RWPE2 (cell line): ENCODE measurements at regions not wholly inside any gene's neighbourhood (a gene's known extent, or its start where the extent isn't known, plus 50 kb on each side); places are given as distances from the start of the nearest gene placed in this dataset.
"Not testable (repeated sequence)": the region's sequence is repeated elsewhere in the genome, so short reads cannot be mapped to it uniquely, and the experiment has no call there.

Experiments
- ATAC-seq: fragments of 200-7000 bp; cut with Tn5 transposase; 3 replicates; pipeline ENCODE4 v1.9.1; 2021; ENCODE audit warnings: low read depth
- DNase-seq: peaks from one replicate; pipeline ENCODE4 v3.0.0-alpha.2; 2020; ENCODE audit warnings: low spot score
- H3K27ac ChIP-seq: fragments of 450-650 bp; 2 replicates; pipeline ENCODE4 v1.5.1; 2017; ENCODE audit warnings: mild to moderate bottlenecking; ENCODE audit not compliant: poor library complexity, severe bottlenecking
- H3K27me3 ChIP-seq: fragments of 250-450 bp; sonication (Bioruptor Pico); 2 replicates; pipeline ENCODE4 v1.5.1; 2021; ENCODE audit warnings: mild to moderate bottlenecking, moderate library complexity; ENCODE audit not compliant: insufficient read depth, poor library complexity, severe bottlenecking
- H3K36me3 ChIP-seq: fragments of 250-450 bp; sonication (Bioruptor Pico); 2 replicates; pipeline ENCODE4 v1.5.1; 2020; ENCODE audit warnings: low read depth, mild to moderate bottlenecking, moderate library complexity
- H3K4me1 ChIP-seq: fragments of 250-450 bp; sonication (Bioruptor Pico); 2 replicates; pipeline ENCODE4 v1.5.1; 2021; ENCODE audit warnings: mild to moderate bottlenecking, moderate library complexity; ENCODE audit not compliant: insufficient read depth, poor library complexity, severe bottlenecking
- H3K4me3 ChIP-seq: fragments of 250-450 bp; sonication (Bioruptor Pico); 2 replicates; pipeline ENCODE4 v1.5.1; 2021; ENCODE audit warnings: mild to moderate bottlenecking, moderate library complexity; ENCODE audit not compliant: severe bottlenecking
- H3K9me3 ChIP-seq: fragments of 250-450 bp; sonication (Bioruptor Pico); 2 replicates; pipeline ENCODE4 v1.5.1; 2021; ENCODE audit warnings: mild to moderate bottlenecking, moderate library complexity; ENCODE audit not compliant: severe bottlenecking
- CTCF ChIP-seq: fragments of 450-650 bp; IDR thresholded peaks from one replicate; pipeline ENCODE4 v1.5.1; 2017; ENCODE audit warnings: mild to moderate bottlenecking, moderate library complexity; ENCODE audit not compliant: poor library complexity, severe bottlenecking

GRCh38 chr4:62601737-62602136, 1401.6 kb downstream of the ADGRL3 start:
- Histone ChIP-seq H3K36me3 (no peaks in the 10 kb centered on the region), H3K4me1 (no peaks in the 10 kb centered on the region), H3K9me3 (no peaks in the 10 kb centered on the region), H3K27ac (no peak overlapping the region), H3K4me3 (no peak overlapping the region), H3K27me3 (no peaks in the 10 kb centered on the region)
- no peak for TF ChIP-seq CTCF
- no peak for ATAC-seq
- no peak for DNase-seq

GRCh38 chr4:62595265-62595664, 1395.1 kb downstream of the ADGRL3 start:
- DNase-seq, ATAC-seq: not testable (repeated sequence)
- peak; percentile 62 for TF ChIP-seq CTCF

GRCh38 chr4:62591756-62592155, 1391.6 kb downstream of the ADGRL3 start:
- Histone ChIP-seq H3K9me3 (no peaks in the 10 kb centered on the region), H3K4me1 (no peaks in the 10 kb centered on the region), H3K27me3 (no peaks in the 10 kb centered on the region), H3K4me3 (no peak overlapping the region), H3K36me3 (no peaks in the 10 kb centered on the region), H3K27ac (no peak overlapping the region)
- ATAC-seq (no peak), DNase-seq (no peak)
- no peak for TF ChIP-seq CTCF

More at GRCh38 chr4:62595265-62595664, 1395.1 kb downstream of the ADGRL3 start:
- not testable (repeated sequence) for H3K9me3 ChIP-seq, H3K4me1 ChIP-seq, H3K27ac ChIP-seq, H3K4me3 ChIP-seq, H3K27me3 ChIP-seq, H3K36me3 ChIP-seq

GRCh38 chr4:62588671-62589070, 1388.5 kb downstream of the ADGRL3 start:
- DNase-seq (no peak), ATAC-seq (no peak)
- H3K4me3 ChIP-seq: no peak overlapping the region
- no peaks in the 10 kb centered on the region for H3K4me1 ChIP-seq
- TF ChIP-seq CTCF: no peak
- no peak overlapping the region for H3K27ac ChIP-seq
- H3K9me3 ChIP-seq: no peaks in the 10 kb centered on the region
- H3K36me3 ChIP-seq: no peaks in the 10 kb centered on the region
- no peaks in the 10 kb centered on the region for H3K27me3 ChIP-seq

GRCh38 chr4:62571494-62571893, 1371.4 kb downstream of the ADGRL3 start:
- no peak for DNase-seq
- H3K4me1 ChIP-seq: no peaks in the 10 kb centered on the region
- no peak overlapping the region for H3K27ac ChIP-seq

More at GRCh38 chr4:62571494-62571893, 1371.4 kb downstream of the ADGRL3 start:
- Histone ChIP-seq H3K4me3 (no peak overlapping the region), H3K9me3 (no peaks in the 10 kb centered on the region), H3K36me3 (no peaks in the 10 kb centered on the region), H3K27me3 (no peaks in the 10 kb centered on the region)
- no peak for TF ChIP-seq CTCF
- ATAC-seq: no peak
